ENCODE measurements at regions not wholly inside any gene's neighbourhood (a gene's known extent, or its start where the extent isn't known, plus 50 kb on each side); places are given as distances from the start of the nearest gene placed in this dataset.
"Not testable (repeated sequence)": the region's sequence is repeated elsewhere in the genome, so short reads cannot be mapped to it uniquely, and the experiment has no call there.

GRCh38 chr14:105776112-105776511, 249.7 kb downstream of the TMEM121 start:
- TF ChIP-seq CTCF, POLR2A (IDR thresholded peaks at IDR 0.05): not testable (repeated sequence)

All from heart left ventricle (tissue), 13 donors.